ENCODE measurements at regions not wholly inside any gene's neighbourhood (a gene's known extent, or its start where the extent isn't known, plus 50 kb on each side); places are given as distances from the start of the nearest gene placed in this dataset.
"Not testable (repeated sequence)": the region's sequence is repeated elsewhere in the genome, so short reads cannot be mapped to it uniquely, and the experiment has no call there.

DNA sequence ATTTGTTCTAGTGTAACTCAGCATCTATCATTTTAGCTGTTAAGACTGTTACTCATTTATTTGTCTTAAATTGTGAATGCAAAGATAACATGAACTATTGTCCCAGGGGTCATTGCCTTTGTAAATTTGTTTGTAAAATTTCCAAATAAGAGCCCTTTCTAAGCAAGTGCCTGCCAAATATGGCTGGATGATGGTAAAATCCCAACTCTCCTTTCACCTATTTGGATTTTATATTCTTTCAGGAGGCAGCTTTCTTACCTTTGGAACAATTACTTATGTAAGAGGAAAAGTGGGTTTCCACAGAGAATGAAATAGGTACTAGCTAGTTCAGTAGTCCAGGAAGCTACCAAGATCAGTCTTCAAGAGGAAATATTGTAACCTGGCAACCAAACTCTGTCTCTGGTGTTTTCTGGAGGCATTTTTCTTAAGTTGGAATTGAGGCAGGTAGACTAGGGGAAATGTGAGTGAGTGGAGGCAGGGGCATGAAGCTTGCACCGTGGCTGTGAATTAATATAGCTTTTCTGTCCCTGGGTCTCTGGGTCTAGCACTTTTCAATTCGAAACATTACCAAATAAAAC is 88.5 kb upstream of the XIST start:
- no peak for FAIRE-seq

DNA sequence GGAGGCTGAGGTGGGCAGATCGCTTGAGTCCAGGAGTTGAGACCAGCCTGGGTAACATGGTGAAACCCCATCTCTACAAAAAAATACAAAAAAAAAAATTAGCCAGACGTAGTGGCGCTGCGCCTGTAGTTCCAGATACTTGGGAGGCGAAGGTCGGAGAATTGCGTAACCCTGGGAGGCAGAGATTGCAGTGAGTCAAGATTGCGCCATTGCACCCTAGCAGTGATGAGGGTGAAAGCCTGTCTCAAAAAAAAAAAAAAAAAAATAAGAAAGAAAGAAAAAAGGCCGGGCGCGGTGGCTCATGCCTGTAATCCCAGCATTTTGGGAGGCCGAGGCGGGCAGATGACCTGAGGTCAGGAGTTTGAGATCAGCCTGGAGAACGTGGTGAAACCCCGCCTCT is 85.3 kb upstream of the XIST start:
- FAIRE-seq: not testable (repeated sequence)

DNA sequence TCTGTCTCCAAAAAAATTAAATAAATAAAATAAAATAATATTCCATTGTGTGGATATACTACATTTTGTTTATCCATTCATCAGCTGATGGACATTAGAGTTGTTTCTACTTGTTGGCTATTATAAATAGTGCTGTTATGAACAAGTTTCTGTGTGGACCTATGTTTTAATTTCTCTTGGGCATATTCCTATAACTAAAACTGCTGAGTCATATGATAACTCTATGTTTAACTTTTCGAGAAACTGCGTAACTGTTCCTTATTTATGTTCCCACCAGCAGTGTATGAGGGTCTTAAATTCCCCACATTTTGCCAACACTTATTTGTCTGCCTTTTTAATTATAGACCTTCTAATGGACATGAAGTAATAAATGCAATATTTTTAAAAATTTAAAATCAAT is 80.0 kb upstream of the XIST start:
- FAIRE-seq: no peak

DNA sequence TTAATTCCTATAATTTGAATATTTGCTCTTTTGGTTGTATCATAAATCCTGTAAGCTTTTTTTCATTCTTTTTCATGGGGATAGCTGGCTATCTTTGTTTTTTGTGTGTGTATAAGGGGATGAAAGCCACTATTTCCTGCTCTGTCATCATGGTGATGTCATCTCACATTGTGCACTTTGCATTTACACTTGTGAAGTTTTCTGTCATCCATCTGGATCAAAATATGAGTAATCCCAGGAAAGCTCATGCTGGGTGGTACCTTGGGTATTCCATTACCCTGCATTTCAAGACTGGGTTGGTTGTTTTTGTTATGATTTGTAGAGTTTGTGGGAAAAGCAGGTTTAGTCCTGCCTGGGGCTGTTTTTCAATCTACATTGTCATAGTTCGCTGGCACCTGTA is 77.8 kb upstream of the XIST start:
- no peak for FAIRE-seq

DNA sequence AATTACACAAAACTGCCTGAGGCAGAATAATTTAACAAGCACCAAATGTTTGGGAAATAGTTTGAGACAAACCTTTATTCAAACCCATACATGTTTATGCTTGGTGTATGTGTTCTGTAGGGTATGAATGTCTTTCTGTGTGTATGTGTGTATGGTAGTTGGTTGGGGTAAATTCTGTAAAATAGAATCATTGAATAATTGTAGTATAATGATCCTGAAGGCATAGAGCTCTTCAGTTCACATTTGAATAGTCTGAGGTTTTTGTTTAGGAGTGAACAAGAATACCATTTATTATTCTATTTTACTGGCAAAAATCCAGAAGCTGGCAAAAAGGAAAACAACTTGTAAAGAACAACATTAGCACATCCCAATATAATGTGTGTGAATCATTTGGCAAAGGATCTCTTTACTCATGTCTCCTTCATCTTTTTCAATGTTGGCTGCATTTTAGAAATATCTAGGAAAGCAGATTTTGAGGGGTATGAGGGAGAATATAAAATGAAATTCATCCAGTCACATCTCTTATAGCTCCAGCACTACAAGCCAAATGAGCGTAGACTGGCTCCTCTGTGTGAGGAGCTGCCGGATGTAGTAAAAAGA is 70.4 kb upstream of the XIST start:
- no peak for FAIRE-seq

DNA sequence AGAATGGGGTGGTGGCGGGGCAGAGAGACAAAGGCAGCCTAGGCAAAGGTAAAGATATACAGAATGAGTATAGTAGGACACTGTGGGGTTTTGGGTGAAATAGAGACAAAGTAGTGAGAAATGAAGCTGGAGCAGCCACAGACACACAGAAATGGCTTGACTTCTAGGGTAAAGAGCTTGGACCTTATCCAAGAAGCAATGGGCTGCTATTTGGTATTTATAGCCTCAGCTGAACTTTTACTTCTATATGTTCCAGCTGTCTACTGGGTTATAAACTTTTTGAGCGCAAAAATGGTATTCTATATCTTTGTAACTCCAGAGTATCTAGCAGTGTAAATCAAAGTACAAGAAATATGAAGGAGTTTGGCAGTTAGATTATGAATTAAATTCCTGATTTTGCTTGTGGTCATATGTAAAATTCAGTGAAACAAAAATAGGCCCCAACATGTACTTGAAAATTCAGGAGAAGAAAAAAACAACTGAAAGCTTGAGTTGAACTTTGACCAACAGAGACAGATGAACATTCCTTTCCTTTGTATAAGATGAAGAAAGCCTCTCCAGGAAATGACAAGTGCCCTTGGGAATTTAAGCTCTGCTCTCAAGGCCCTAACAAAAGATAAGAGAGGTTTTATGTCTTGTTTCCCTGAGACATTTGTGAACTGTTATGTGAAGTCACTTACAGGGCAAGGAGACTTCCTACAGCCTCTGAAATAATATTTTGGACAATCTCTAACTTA is 64.6 kb upstream of the XIST start:
- FAIRE-seq: no peak

DNA sequence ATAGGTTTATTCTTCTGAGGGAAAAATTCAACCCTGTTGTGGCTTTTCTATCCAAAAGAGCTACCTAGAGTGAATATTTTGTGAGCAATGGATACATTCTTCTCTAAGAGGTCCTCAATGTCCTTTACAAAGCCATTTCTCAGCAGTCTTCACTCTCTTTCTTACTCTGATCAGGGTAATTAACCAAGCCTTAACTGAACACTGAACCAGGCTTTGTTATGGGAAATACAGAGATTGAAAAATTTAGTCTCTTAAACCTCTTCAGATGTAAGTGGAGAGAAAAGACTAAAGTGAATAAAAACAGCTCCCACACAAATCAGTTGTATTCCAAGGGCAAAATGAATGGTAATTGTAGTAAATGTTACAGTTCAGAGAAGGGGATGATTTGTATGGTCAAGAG is 64.0 kb upstream of the XIST start:
- FAIRE-seq: no peak

DNA sequence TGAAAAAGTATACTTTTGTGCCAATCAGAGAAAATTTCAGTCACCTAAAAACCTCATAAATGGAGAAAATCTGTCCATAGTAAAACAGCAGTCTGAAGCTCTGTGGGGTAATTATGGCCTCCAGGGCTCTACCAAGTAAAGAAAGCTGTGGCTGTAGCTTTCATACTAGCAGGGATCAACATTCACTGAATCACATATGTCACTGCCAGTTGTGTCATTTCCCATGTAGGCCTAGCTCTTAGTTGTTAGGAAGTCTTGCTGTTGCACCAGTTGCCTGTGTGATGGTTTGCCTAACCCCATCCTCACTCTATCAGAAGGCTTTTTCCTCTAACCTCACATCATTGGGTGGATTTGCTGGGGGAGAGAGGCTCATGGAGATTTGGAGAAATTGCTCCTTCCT is 62.3 kb upstream of the XIST start:
- FAIRE-seq: not testable (repeated sequence)

DNA sequence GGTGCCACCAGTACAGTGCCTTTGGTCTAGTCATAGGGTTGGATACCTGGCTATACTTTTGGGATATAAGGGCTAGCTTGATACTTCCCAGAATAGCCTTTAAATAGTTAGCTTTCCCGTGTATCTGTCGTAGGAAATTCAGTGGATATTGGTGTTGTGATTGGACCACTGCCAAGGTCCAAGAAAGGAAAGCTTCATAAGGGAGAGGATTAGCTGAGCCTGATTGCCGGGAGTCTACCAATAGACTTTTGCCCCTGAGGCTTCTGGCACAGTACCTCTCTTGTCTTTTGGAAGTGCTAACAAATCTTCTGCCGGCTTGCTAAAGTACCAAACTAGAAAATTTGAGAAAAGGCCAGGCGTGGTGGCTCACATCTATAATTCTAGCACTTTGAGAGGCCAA is 61.1 kb upstream of the XIST start:
- no peak for FAIRE-seq

DNA sequence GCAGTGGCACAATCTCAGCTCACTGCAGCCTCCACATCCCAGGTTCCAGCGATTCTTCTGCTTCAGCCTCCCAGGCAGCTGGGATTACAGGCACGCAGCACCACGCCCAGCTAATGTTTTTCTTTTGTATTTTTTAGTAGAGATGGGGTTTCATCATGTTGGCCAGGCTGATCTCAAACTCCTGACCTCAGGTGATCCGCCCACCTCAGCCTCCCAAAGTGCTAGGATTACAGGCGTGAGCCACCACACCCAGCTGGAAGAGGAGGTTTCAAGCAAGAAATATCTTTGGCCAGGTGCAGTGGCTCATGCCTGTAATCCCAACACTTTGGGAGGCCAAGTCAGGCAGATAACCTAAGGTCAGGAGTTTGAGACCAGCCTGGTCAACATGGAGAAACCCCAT is 59.4 kb upstream of the XIST start:
- not testable (repeated sequence) for FAIRE-seq

DNA sequence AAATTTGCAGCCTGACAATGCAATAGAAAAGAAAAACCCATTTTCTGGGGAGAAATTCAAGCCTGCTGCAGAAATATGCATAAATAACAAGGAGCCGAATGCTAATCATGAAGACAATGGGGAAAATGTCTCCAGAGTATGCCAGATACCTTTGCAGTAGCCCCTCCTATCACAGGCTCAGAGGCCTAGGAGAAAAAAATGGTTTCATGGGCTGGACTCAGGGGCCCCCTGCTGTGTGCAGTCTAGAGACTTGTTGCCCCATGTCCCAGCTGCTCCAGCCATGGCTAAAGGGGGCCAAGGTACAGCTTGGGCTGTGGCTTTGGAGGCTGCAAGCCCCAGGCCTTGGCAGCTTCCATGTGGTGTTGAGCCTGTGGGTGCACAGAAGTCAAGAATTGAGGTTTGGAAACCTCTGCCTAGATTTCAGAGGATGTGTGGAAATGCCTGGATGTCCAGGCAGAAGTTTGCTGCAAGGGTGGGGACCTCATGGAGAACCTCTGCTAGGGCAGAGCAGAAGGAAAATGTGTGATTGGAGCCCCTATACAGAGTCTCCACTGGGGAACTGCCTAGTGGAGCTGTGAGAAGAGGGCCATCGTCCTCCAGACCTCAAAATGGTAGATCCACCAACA is 53.3 kb upstream of the XIST start:
- not testable (repeated sequence) for FAIRE-seq

DNA sequence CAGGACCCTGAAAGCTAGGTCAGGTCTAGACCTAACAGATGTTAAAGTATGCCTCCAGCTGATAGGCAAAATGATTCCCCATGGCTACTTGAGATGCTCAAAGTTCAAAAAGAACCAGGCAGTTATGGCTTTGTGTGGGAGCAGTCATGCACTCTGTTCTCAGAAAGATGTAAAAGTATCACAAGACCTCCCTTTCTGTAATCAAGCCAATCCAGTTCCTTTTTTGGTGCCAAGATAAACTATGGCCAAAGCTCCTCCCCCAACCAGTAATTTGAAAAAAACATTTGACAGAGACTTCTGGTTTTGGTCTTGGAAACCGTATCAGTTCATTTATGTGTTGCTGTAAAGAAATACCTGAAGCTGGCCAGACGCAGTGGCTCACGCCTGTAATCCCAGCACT is 51.4 kb upstream of the XIST start:
- no peak for FAIRE-seq

Measured in colon (tissue), 2 donors.